HG03196 (cell line): ENCODE measurements at regions not wholly inside any gene's neighbourhood (a gene's known extent, or its start where the extent isn't known, plus 50 kb on each side); places are given as distances from the start of the nearest gene placed in this dataset.
"Not testable (repeated sequence)": the region's sequence is repeated elsewhere in the genome, so short reads cannot be mapped to it uniquely, and the experiment has no call there.

Experiments
- ATAC-seq: cut with Tn5 transposase; IDR thresholded peaks from one replicate; pipeline ENCODE4 v1.9.1; 2021; ENCODE audit not compliant: unreplicated experiment

GRCh38 chr12:58302487-58303011 lies 361.2 kb downstream of the ATP23 start:
- ATAC-seq, result no peak

GRCh38 chr12:58306266-58307000 lies 365.1 kb downstream of the ATP23 start:
- no peak for ATAC-seq

- ATAC-seq, result no peak
Observed at GRCh38 chr12:58309806-58310205, 368.4 kb downstream of the ATP23 start.

- no peak for ATAC-seq
Observed at GRCh38 chr12:58310368-58310767, 369.0 kb downstream of the ATP23 start.

- ATAC-seq, result no peak
Observed at GRCh38 chr12:58310809-58311622, 369.6 kb downstream of the ATP23 start.

- no peak for ATAC-seq
Observed at GRCh38 chr12:58313091-58313855, 371.9 kb downstream of the ATP23 start.

- ATAC-seq, result no peak
Observed at GRCh38 chr12:58314610-58315009, 373.2 kb downstream of the ATP23 start.

- no peak for ATAC-seq
Observed at GRCh38 chr12:58316926-58317325, 375.6 kb downstream of the ATP23 start.

- no peak for ATAC-seq
Observed at GRCh38 chr12:58321414-58321813, 380.0 kb downstream of the ATP23 start.

- no peak for ATAC-seq
Observed at GRCh38 chr12:58323676-58324075, 382.3 kb downstream of the ATP23 start.

- ATAC-seq, result no peak
Observed at GRCh38 chr12:58325561-58325960, 384.2 kb downstream of the ATP23 start.

- no peak for ATAC-seq
Observed at GRCh38 chr12:58326534-58326933, 385.2 kb downstream of the ATP23 start.

GRCh38 chr12:58336581-58337242 lies 395.3 kb downstream of the ATP23 start:
- ATAC-seq, result not testable (repeated sequence)

- not testable (repeated sequence) for ATAC-seq
Observed at GRCh38 chr12:58337539-58337938, 396.2 kb downstream of the ATP23 start.

GRCh38 chr12:58341791-58342190 lies 400.4 kb downstream of the ATP23 start:
- no peak for ATAC-seq

GRCh38 chr12:58342736-58343135 lies 401.4 kb downstream of the ATP23 start:
- no peak for ATAC-seq

- no peak for ATAC-seq
Observed at GRCh38 chr12:58346032-58346632, 404.8 kb downstream of the ATP23 start.

GRCh38 chr12:58347188-58347587 lies 405.8 kb downstream of the ATP23 start:
- ATAC-seq, result no peak

- ATAC-seq, result no peak
Observed at GRCh38 chr12:58347691-58348090, 406.3 kb downstream of the ATP23 start.

- no peak for ATAC-seq
Observed at GRCh38 chr12:58349161-58349560, 407.8 kb downstream of the ATP23 start.
